Peyer's patch (tissue), 4 donors: ENCODE measurements at regions not wholly inside any gene's neighbourhood (a gene's known extent, or its start where the extent isn't known, plus 50 kb on each side); places are given as distances from the start of the nearest gene placed in this dataset.

ENCODE experiments used
- POLR2A ChIP-seq, 2 donors: fragments of 450-650 bp; IDR thresholded peaks; one replicate each; pipeline ENCODE4 v1.5.1; 2017; ENCODE audit warnings: antibody characterized with exemption in 2 of 2, mild to moderate bottlenecking in 2 of 2, moderate library complexity in 2 of 2
- TF ChIP-seq, protein P1 (sequence below), 6 experiments: fragments of 450-650 bp in 4 of 6; fragments of 200-600 bp in 2 of 6; sonication (generic) in 1 of 6; IDR thresholded peaks; one replicate each; pipeline ENCODE4 v1.5.1; 2017 to 2019; ENCODE audit warnings: antibody characterized with exemption in 6 of 6, mild to moderate bottlenecking in 3 of 6, moderate library complexity in 1 of 6

DNA sequence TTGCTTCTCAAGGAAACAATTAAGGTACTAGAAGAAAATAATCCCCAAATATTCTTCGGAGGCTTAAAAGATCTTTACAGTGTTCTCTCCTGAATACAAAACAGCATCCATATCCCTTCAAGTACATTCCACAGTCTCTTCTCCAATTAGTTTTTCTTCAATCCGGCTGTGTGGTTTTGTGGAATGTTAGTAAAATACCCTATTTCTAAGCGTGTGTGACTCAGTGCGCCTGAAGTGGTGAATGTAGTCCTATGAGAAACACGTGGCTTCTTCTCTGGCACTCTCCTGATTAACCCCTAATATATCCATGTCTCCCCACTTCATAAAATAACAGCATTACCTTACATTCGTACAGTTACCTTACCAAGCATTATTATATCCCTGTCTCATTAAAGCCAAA, 570.2 kb downstream of the ARL4A start:
- no peak for TF ChIP-seq POLR2A (IDR thresholded peaks at IDR 0.05)
- TF ChIP-seq, protein P1, sequence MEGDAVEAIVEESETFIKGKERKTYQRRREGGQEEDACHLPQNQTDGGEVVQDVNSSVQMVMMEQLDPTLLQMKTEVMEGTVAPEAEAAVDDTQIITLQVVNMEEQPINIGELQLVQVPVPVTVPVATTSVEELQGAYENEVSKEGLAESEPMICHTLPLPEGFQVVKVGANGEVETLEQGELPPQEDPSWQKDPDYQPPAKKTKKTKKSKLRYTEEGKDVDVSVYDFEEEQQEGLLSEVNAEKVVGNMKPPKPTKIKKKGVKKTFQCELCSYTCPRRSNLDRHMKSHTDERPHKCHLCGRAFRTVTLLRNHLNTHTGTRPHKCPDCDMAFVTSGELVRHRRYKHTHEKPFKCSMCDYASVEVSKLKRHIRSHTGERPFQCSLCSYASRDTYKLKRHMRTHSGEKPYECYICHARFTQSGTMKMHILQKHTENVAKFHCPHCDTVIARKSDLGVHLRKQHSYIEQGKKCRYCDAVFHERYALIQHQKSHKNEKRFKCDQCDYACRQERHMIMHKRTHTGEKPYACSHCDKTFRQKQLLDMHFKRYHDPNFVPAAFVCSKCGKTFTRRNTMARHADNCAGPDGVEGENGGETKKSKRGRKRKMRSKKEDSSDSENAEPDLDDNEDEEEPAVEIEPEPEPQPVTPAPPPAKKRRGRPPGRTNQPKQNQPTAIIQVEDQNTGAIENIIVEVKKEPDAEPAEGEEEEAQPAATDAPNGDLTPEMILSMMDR (IDR thresholded peaks at IDR 0.05) = no peak
